CD4-positive, alpha-beta T cell treated with Interleukin-21 for 1 hour (primary cell): ENCODE measurements at regions not wholly inside any gene's neighbourhood (a gene's known extent, or its start where the extent isn't known, plus 50 kb on each side); places are given as distances from the start of the nearest gene placed in this dataset.

Experiments used
- DNase-seq: peaks from one replicate; pipeline ENCODE4 v3.0.0-alpha.2; 2020

DNA sequence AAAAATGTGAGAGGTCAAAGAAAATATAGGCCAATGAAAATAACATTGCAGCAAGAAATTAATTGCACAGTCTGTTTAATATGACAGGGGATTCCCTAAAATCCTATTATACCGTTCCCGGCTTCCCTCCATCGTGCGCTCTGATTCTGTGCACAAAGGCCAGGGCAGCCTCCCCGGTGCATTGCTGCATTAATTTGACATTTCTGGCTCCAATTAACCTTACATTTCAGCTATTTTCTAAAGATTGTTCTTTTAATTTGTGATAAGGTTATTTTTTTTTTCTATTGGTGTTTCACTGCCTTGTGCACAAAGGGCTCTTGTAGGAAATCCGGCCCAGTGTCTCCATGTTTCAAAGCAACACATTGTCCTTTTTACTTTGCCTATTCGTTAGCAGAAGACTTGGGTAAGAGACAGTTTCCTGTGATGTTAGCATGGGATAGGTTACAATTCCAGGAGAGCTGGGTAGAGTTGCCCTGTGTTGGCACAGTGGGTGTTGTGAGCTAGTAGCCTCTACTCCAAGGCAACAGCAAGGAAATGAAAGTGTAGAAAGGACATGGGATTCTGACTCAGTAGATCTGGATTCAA lies 257.3 kb upstream of the IGF1R start:
- DNase-seq, result no peak

- DNase-seq, result no peak
Measured at GRCh38 chr15:98391568-98391967, 256.8 kb upstream of the IGF1R start.

DNA sequence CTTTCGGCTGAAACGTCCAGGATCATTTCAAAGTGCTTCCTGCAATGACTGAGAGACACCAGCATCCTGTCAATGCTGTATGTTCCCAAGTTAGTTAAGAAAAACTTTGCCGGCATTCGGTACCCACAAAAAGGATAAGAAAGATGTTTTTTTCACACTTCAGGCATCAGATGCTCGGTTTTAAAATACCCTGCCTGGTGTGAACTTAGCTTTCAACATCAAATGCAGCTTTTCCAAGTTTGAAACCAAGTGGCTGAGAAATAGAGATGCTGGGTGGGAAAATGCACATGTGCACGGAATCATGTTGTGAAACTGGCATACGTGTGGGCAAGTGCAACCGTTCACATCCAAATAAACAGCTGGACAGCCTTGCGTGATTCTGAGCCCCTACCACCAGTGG lies 254.9 kb upstream of the IGF1R start:
- no peak for DNase-seq

DNA sequence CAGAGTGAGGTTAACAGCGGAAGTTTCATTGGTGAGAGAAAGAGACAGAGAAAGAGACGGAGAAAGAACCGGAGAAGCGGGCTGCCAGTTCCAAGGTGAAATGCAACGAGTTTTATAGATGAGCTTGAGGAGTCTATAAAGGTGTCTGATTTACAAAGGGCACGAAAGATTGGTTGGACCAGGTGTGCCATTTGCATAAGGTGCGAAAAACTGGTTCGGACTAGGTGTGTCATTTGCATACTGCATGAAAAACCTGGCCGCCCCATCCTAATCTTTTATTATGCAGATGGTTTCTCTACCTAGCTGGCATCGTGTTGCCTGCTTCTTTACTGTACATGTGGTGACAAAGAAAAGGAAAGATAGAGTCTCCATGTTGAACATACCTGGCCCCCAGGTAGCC lies 253.8 kb upstream of the IGF1R start:
- no peak for DNase-seq

DNA sequence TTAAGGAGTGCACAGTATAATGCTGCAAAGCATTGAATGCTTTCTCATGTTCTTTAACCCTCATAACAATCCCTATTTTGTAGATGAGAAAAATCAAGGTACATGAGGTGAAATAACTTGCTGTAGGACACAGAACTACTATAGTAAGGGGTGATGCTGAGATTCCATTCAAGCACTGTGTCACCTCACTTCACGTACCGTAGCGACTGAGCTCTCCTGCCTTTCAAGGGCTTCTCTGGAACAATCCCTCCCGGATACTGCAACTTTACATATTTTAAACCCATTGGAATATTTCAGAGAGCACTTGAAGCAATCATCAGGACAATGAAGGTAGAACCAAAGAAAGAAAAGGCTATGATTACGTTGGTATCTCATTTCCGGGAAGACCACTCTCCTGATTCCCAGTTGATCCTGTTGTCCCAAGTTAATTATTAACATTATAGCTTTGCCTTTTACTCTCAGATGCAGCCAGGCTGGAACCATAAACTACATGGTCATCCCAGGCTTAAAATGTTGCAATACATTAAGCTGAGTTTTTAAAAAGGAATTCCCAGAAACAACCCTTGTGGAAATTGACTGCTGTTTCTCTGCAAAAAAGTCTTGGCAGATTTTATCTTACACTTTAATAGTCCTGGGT lies 252.2 kb upstream of the IGF1R start:
- no peak for DNase-seq

- no peak for DNase-seq
Measured at GRCh38 chr15:98397419-98397818, 250.9 kb upstream of the IGF1R start.

GRCh38 chr15:98398056-98398455 lies 250.3 kb upstream of the IGF1R start:
- no peak for DNase-seq

GRCh38 chr15:98398886-98399285 lies 249.5 kb upstream of the IGF1R start:
- DNase-seq, result no peak

DNA sequence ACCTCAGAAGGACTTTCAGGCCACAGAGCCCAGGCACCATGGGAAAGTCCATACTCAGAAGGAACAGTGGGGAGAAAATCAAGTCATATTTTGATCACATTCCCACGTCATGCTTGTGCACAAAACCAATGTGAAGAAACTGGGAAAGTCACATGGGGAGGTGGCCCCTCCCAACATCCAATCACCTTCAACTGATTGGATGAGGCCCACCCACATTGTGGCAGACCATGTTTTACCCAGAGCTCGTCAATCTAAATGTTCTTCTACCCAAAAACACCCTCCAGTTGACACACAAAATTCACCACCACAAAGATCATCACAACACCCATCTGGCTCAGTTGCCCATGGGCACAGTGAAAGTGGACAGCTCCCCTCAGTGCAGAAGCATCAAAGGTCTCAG lies 248.2 kb upstream of the IGF1R start:
- DNase-seq, result no peak

- DNase-seq, result no peak
Measured at GRCh38 chr15:98401029-98401428, 247.3 kb upstream of the IGF1R start.

DNA sequence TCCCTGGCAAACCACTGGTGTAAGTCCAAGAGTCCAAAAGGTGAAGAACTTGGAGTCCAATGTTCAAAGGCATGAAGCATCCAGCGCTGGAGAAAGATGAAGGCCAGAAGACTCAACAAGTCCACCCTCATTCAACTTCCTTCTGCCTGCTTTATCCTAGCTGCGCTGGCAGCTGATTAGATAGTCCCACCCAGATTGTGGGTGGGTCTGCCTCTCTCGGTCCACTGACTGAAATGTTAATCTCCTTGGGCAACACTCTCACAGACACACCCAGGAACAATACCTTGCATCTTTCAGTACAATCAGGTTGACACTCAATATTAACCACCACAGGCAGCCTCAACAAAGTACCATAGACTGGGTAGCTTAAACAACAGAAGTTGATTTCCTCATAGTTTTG lies 245.9 kb upstream of the IGF1R start:
- no peak for DNase-seq

- DNase-seq, result no peak
Measured at GRCh38 chr15:98403169-98403568, 245.2 kb upstream of the IGF1R start.

- no peak for DNase-seq
Measured at GRCh38 chr15:98403569-98403968, 244.8 kb upstream of the IGF1R start.

DNA sequence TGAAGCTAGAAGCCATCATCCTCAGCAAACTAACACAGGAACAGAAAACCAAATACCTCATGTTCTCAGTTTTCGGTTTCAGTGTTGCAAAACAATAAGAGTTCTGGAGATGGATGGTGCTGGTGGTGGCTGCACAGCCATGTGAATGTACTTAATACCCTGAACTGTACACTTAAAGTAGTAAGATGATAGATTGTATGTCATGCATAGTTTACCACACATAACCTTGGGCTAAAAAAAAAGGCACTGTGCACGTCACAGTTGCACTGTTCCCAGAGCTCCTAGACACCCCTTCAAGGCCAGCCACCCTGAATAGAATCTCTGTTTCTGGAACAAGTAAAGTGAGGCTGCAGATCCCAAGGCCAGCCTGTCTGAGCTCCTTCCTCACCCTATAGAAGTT lies 243.3 kb upstream of the IGF1R start:
- DNase-seq, result no peak

DNA sequence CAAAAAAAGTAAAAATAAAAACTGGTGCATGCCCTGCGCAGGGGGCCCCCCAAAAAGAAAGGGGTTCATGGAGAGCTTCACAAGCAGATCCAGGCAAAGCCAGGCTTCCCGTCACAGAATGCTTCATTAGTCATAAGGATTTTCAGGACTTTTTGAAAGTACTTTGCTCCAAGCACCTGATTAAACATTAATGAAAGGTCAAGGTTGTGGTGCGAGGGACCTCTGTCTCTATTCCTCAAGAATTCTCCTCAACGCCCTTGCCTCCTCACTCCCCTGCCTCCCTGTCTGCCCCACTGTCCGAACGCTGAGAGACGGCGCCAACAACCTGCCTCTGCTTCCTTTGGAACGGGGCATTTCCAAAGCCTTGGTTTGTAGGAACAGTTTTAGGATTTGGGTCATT lies 240.1 kb upstream of the IGF1R start:
- no peak for DNase-seq

- DNase-seq, result no peak
Measured at GRCh38 chr15:98410328-98410727, 238.0 kb upstream of the IGF1R start.

DNA sequence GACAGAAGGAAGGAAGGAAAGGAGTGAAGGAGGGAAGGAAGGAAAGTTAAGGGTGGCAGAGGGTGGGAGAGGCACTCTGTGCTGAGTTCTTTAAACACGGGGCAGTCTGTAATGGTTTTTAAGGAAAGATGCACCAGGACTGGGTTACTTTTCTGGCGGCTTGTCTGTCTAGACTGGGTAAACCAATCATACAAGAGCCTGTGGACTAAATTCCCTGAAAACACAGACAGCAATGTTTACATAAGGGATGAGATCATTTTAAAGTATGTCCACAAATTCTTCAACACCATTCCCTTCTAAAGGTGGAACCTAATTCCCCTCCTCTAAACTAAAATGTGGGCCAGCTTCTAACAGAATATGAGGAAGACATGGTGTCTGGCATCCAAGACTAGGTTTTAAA lies 235.5 kb upstream of the IGF1R start:
- DNase-seq, result no peak

DNA sequence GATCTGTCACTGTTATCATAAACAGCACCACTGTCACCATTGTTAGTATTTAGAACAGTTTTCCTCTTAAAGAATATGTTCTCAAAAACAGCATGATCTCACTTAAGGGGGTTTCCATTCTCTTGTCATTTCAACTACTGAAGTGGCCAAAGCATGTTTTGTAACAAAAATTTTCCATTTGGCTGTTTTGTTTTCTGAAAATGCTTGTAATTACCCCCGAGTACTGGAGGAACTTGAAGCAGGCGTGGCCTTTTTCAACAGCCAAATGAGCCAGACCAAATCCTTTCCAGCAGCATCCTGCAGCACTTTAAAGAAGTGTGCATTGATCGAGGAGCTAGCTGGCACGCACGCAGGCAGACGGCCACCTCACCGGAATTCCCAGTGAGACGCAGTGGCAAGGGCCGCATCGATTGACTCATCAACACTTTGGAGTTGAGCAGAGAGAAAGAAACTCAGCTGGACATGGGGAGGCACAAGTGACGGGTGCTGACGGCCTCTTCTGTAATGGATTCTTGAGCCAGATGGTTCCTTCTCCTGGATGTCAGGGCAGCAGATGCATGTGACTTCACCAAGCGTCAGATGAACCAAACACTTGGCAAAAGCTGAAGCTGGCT lies 234.3 kb upstream of the IGF1R start:
- no peak for DNase-seq

GRCh38 chr15:98416222-98416855 lies 232.0 kb upstream of the IGF1R start:
- DNase-seq, result no peak

DNA sequence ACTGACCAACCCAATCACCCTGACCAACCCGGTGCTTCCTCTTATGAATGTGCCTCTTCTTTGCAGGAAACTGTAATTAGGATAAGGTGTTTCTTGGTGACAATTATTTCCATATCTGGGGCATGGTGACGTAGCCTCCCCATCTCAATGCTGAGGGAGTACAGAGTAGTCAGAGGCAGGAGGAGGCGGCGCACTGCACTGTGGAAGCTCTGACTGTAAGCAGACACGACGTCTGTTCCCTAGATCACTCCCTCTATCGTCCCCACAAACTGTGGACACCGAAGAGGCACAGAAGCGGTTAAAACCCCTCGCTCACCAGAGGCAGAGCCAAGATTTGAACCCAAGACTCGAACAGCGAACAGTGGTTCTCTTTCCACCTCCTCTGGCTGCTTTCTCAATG lies 231.0 kb upstream of the IGF1R start:
- DNase-seq, result no peak

DNA sequence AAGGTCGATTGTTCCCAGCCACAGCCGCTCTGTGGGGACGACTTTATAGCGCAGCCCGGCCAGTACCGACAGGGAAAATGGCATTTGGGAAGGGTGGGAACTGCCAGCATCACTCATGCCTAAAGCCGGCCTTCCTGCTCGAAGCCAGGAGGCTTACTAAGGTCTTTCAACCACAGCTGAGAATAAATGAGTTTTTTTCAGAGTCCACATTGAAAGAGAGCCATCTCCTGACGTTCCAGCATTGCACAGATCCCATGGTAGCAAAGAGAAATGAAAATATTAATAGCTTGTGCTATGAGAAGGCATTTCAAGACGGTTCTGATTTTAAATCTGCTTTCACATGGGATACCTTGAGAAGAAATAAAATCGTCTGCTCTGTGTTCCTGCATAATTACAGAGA lies 230.2 kb upstream of the IGF1R start:
- DNase-seq, result no peak

DNA sequence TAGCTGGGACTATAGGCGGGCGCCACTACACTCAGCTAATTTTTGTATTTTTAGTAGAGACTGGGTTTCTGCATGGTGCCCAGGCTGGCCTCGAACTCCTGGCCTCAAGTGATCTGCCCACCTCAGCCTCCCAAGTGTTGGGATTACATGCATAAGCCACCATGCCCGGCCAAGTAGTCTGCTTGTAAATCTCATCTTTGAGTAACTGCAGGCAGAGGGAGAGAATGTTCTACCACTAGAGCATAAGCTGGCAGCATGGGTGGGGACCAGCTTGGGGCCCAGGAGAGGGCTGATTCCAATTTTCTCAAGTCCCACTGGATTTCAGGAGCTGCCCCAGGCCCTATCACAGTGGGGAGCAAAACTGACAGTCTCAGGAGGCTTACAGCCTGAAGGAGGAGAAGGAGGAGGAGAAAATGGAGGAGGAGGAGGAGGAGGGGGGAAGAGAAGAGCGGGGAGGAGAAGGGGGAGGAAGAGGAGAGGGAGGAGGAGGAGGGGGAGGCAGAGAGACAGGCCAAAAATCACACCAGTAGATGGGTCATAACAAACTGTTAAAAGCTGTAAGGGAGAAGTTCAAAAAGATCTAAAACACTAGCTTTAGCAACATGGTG lies 229.1 kb upstream of the IGF1R start:
- DNase-seq, result no peak

DNA sequence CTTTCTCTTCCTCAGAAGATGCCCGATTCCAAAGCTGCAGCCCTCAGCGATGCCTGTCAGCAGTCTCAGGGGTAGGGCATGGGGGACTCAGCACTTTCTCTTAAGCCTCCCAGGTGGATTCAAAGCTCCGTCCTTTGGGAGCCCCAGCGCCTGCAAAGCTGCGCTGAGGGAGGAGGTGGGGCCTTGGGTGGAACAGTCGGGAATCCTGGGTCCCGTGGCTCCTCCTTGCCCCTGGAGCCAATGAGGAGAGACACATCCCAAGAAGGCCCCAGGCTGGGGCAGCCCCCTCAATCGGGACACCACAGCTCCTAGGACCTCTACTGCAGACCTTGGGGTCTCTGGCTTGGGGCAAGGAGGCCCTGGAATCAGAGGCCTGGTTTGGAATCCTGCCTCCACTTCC lies 227.5 kb upstream of the IGF1R start:
- DNase-seq, result no peak
